ENCODE measurements at regions not wholly inside any gene's neighbourhood (a gene's known extent, or its start where the extent isn't known, plus 50 kb on each side); places are given as distances from the start of the nearest gene placed in this dataset.

DNA sequence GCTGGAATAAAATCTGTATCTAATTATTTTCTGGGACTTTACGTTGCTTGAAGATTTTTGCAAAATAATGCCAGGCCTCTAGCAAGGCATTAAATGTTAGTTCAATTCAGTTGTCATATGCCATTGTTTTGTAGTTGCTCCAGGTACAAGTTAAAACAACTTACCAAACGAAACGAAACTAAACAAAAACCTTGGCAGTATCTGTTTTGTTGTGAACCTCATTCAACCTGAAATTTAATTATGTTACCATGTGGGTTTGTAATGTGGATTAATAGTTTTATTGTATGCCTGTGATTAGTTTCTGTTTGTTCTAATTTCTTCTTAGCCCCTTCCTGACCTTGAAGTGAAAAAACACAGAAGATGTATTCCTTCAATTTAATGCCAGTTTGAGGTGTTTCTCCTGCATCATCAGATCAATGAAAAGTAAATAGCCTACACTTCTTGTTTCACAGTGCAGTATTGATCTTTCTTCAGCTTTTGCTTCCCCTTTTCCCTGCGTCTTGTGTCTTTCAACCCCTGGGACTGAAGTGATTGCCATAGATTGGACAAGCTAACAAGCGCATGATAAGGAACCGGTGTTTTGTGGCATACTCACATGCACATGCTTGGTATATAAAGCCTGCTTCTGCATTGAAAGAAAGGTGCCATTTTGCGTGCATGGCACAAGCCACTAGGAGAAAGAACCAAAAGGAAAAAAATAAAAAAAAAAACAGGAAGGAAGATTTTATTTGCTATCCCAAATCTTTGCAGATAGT is 699.0 kb upstream of the ARRDC3 start:
- H3K4me3 ChIP-seq (ENCODE audit: low read depth, low read length), result no peak overlapping the region
- TF ChIP-seq, protein P1, sequence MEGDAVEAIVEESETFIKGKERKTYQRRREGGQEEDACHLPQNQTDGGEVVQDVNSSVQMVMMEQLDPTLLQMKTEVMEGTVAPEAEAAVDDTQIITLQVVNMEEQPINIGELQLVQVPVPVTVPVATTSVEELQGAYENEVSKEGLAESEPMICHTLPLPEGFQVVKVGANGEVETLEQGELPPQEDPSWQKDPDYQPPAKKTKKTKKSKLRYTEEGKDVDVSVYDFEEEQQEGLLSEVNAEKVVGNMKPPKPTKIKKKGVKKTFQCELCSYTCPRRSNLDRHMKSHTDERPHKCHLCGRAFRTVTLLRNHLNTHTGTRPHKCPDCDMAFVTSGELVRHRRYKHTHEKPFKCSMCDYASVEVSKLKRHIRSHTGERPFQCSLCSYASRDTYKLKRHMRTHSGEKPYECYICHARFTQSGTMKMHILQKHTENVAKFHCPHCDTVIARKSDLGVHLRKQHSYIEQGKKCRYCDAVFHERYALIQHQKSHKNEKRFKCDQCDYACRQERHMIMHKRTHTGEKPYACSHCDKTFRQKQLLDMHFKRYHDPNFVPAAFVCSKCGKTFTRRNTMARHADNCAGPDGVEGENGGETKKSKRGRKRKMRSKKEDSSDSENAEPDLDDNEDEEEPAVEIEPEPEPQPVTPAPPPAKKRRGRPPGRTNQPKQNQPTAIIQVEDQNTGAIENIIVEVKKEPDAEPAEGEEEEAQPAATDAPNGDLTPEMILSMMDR (IDR thresholded peaks at IDR 0.05; ENCODE audit: insufficient read depth, low read length, missing control alignments), result no peak
- ChIA-PET CTCF (no interaction called here), POLR2A (no interaction called here)
- DNase-seq (ENCODE audit: low read depth, low spot score), result no peak

DNA sequence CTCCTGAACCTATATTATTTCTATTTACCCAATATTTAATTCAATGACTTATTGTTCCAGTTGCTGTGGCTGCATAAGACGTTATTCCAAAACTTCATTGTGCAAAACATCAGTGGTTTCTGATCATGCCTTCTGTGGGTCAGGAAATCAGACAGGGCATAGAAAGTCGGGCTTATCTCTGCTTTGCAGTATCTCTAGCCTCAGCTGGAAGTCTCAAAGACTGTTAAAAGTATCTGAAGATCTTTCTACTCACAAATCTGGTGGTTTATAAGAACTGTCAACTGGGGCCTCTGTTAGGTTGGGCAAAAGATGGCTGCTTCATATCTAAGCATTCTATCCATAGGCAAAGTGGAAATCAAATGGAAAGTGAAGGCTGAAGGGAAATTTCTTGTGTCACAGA is 687.7 kb upstream of the ARRDC3 start:
- DNase-seq (ENCODE audit: low read depth, low spot score), result no peak
- ChIA-PET CTCF (no interaction called here), POLR2A (no interaction called here)
- TF ChIP-seq, protein P1 (IDR thresholded peaks at IDR 0.05; ENCODE audit: insufficient read depth, low read length, missing control alignments), result no peak
- no peak overlapping the region for H3K4me3 ChIP-seq (ENCODE audit: low read depth, low read length)

DNA sequence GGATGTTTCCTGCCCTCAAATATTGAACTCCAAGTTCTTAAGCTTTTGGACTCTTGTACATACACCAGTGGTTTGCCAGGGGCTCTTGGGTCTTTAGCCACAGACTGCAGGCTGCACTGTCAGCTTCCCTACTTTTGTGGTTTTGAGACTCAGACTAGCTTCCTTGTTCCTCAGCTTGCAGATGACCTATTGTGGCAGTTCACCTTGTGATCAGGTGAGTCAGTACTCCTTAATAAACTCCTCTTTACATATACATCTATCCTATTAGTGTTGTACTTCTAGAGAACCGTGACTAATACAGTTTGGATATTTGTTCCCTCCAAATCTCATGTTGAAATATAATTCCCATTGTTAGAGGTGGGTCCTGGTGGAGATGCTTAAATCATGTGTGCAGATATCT is 681.9 kb upstream of the ARRDC3 start:
- ChIA-PET CTCF (no interaction called here), POLR2A (no interaction called here)
- no peak for DNase-seq (ENCODE audit: low read depth, low spot score)
- TF ChIP-seq, protein P1 (IDR thresholded peaks at IDR 0.05; ENCODE audit: insufficient read depth, low read length, missing control alignments), result no peak
- no peak overlapping the region for H3K4me3 ChIP-seq (ENCODE audit: low read depth, low read length)

DNA sequence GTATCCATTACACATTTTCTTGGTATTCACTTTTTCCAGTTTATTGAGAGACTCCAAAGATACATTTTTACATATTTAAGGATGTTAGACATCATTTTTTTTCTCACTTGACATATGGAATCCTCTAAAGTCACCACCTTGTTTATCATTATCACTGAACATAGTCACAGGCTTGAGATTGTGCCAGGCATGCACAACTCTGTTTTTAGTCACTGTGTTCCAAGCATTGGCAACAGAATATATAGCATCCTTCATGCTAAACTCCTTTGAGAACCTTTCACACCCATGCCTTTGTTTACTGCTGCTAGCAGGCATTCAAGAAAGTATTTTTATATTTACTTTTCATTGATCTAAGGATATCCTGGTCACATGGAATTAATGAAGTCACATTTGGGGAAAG is 668.6 kb upstream of the ARRDC3 start:
- TF ChIP-seq, protein P1 (IDR thresholded peaks at IDR 0.05; ENCODE audit: insufficient read depth, low read length, missing control alignments), result no peak
- CTCF ChIA-PET, result no interaction called here
- no peak overlapping the region for H3K4me3 ChIP-seq (ENCODE audit: low read depth, low read length)
- POLR2A ChIA-PET, result no interaction called here
- DNase-seq (ENCODE audit: low read depth, low spot score), result no peak

DNA sequence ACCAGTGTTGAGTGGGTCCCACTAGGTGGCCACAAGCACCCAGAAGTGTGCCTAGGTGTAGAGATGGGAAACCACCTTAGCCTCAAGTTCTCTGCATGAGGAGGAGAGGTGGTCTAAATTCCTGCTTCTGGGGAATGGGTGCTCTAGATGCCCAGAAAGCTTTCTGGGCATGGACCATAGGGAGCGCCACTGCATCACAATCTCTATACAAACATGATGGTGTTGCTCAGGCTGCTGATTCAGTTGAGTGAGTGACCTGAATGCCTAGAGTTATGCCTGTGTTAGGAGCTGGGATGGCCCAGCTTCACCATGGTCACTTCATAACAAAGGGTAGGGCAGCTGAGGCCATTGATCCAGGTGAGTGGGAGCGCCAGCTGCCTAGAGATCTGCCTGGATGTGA is 667.9 kb upstream of the ARRDC3 start:
- TF ChIP-seq, protein P1 (IDR thresholded peaks at IDR 0.05; ENCODE audit: insufficient read depth, low read length, missing control alignments), result no peak
- DNase-seq (ENCODE audit: low read depth, low spot score), result no peak
- ChIA-PET POLR2A (no interaction called here), CTCF (no interaction called here)
- no peak overlapping the region for H3K4me3 ChIP-seq (ENCODE audit: low read depth, low read length)

DNA sequence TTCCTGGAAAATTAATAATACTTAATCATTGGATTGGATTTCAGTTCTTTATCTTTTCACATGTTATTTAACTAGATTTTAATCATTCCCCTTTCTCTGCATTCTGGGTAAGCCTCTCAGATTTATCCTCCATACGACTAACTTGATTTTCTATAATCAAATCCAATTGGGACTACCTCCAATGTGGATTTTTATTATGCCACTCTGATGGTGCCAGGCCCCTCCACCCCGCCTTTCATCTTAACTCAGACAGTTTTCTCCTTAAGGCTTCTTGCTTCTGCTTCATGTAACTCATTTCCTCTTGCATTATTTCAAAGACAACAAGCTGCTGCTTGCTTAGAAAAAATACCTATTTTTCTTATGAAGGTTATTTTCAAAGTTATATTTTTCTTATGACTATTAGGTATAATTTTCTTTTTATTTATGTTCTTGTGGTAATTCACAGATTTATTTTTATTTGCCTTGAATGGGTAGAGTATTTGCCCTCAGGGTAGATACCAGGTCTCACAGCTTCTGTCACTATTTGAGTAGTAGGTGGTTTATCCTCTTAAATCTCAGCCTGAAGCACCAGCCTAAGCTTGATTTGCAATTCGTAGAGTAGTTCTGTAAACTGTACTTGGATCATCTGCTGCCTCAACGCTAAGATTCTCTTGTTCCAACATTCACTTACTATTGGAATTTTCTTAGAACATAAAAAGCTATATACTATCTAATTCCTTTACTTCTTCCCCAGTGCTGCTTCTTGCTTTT is 659.0 kb upstream of the ARRDC3 start:
- POLR2A ChIA-PET, result no interaction called here
- TF ChIP-seq, protein P1 (IDR thresholded peaks at IDR 0.05; ENCODE audit: insufficient read depth, low read length, missing control alignments), result no peak
- DNase-seq (ENCODE audit: low read depth, low spot score), result no peak
- CTCF ChIA-PET, result no interaction called here
- no peak overlapping the region for H3K4me3 ChIP-seq (ENCODE audit: low read depth, low read length)

Data from AG04449 (cell line).